Aorta (tissue), 5 donors: ENCODE measurements at regions not wholly inside any gene's neighbourhood (a gene's known extent, or its start where the extent isn't known, plus 50 kb on each side); places are given as distances from the start of the nearest gene placed in this dataset.
"Not testable (repeated sequence)": the region's sequence is repeated elsewhere in the genome, so short reads cannot be mapped to it uniquely, and the experiment has no call there.

Experiments used
- ATAC-seq: fragments of 200-7000 bp; cut with Tn5 transposase; one replicate; pipeline ENCODE4 v1.9.1; 2022; ENCODE audit warnings: moderate library complexity; ENCODE audit not compliant: low FRiP score
- DNase-seq, 2 donors: peaks; one replicate each; pipeline ENCODE4 v3.0.0-alpha.2; 2020
- H3K27ac ChIP-seq, 2 donors: one replicate each; pipeline ENCODE4 v1.5.1; 2013; ENCODE audit warnings: low read length in 2 of 2, mild to moderate bottlenecking in 2 of 2, moderate library complexity in 2 of 2, control low read depth in 1 of 2, inconsistent platforms in 1 of 2, low read depth in 1 of 2
- H3K27me3 ChIP-seq, 2 donors: one replicate each; pipeline ENCODE4 v1.6.1; 2013; ENCODE audit warnings: control low read depth in 1 of 2, low read length in 1 of 2, mild to moderate bottlenecking in 1 of 2, moderate library complexity in 1 of 2; ENCODE audit not compliant: insufficient read depth in 2 of 2, control insufficient read depth in 1 of 2
- H3K36me3 ChIP-seq, 2 donors: one replicate each; pipeline ENCODE4 v1.6.1; 2013; ENCODE audit warnings: control low read depth in 1 of 2, low read length in 1 of 2, mild to moderate bottlenecking in 1 of 2; ENCODE audit not compliant: insufficient read depth in 2 of 2, control insufficient read depth in 1 of 2
- H3K4me1 ChIP-seq, 2 donors: one replicate each; pipeline ENCODE4 v1.6.1; 2013; ENCODE audit warnings: low read length in 2 of 2, control low read depth in 1 of 2, mild to moderate bottlenecking in 1 of 2, moderate library complexity in 1 of 2; ENCODE audit not compliant: insufficient read depth in 2 of 2, control insufficient read depth in 1 of 2
- H3K4me3 ChIP-seq, 2 donors: one replicate each; pipeline ENCODE4 v1.5.1; 2013; ENCODE audit warnings: low read length in 2 of 2, control low read depth in 1 of 2, mild to moderate bottlenecking in 1 of 2
- H3K9me3 ChIP-seq: one replicate; pipeline ENCODE4 v1.6.1; 2013; ENCODE audit warnings: mild to moderate bottlenecking, low read length; ENCODE audit not compliant: control insufficient read depth
- WGBS, 2 donors: extraction: QIAGEN DNeasy Blood & Tissue Kit; methylation state at CpG; one replicate each; pipeline ENCODE4 v1.1.7; 2013; 5-methylcytosine and 5-hydroxymethylcytosine counted together
- intact Hi-C, 2 donors: fragments of 100-400 bp; cut with DNase I; formaldehyde crosslinking; loops; one replicate each; pipeline versions ENCODE4 v1.14.2 to v1.15.0; 2022
- donor health status: healthy with polysubstance abuse.
- donor health status: Bipolar disorder and iron deficiency.
- donor health status: DM: no; HTN: no; CAD: no.
- donor health status: DM: no; HTN: no; CAD: no.
- donor health status: DM: yes; HTN: yes; CAD: no.

GRCh38 chr7:96770758-96771157 lies 61.1 kb upstream of the SEM1 start:
- intact Hi-C loops, result no loop called here
- H3K27me3 ChIP-seq, result peaks cover 0 to 4% of the 10 kb centered on the region in 2 donors
- DNase-seq (no peak), ATAC-seq (no peak)
- H3K36me3 ChIP-seq, result no peaks in the 10 kb centered on the region
- H3K4me3 ChIP-seq, result no peak overlapping the region
- no peak overlapping the region for H3K27ac ChIP-seq
- H3K4me1 ChIP-seq, result no peaks in the 10 kb centered on the region
- H3K9me3 ChIP-seq, result no peaks in the 10 kb centered on the region
- 54 to 69% methylated on average over 5 of the region's 5 CpGs for WGBS, 2 donors

GRCh38 chr7:96772139-96772694 lies 62.6 kb upstream of the SEM1 start:
- H3K4me3 ChIP-seq, result no peak overlapping the region
- peaks cover 0 to 4% of the 10 kb centered on the region in 2 donors for H3K27me3 ChIP-seq
- DNase-seq (no peak), ATAC-seq (no peak)
- no peak overlapping the region for H3K27ac ChIP-seq
- WGBS, 2 donors, result 73 to 76% methylated on average over 6 of the region's 6 CpGs
- no peaks in the 10 kb centered on the region for H3K4me1 ChIP-seq
- H3K9me3 ChIP-seq, result no peaks in the 10 kb centered on the region
- intact Hi-C loops, result no loop called here
- no peaks in the 10 kb centered on the region for H3K36me3 ChIP-seq

- Histone ChIP-seq H3K27ac (no peak overlapping the region), H3K4me1 (no peaks in the 10 kb centered on the region), H3K36me3 (no peaks in the 10 kb centered on the region), H3K27me3 (peaks cover 0 to 4% of the 10 kb centered on the region in 2 donors), H3K9me3 (no peaks in the 10 kb centered on the region), H3K4me3 (no peak overlapping the region)
- intact Hi-C loops, result no loop called here
- DNase-seq (no peak), ATAC-seq (no peak)
- WGBS, 2 donors, result 28 to 36% methylated on average over 1 of the region's 1 CpG
These were observed 63.8 kb upstream of the SEM1 start for GRCh38 chr7:96773483-96773882.

- H3K36me3 ChIP-seq, result no peaks in the 10 kb centered on the region
- intact Hi-C loops, result no loop called here
- DNase-seq, result no peak
- 82 to 83% methylated on average over 3 of the region's 3 CpGs for WGBS, 2 donors
- H3K4me3 ChIP-seq, result no peak overlapping the region
- no peak for ATAC-seq
- H3K27me3 ChIP-seq, result peaks cover 0 to 4% of the 10 kb centered on the region in 2 donors
- no peaks in the 10 kb centered on the region for H3K9me3 ChIP-seq
- no peak overlapping the region for H3K27ac ChIP-seq
- no peaks in the 10 kb centered on the region for H3K4me1 ChIP-seq
These were observed 64.7 kb upstream of the SEM1 start for GRCh38 chr7:96774358-96774757.

GRCh38 chr7:96775046-96775445 lies 65.4 kb upstream of the SEM1 start:
- Histone ChIP-seq H3K36me3 (no peaks in the 10 kb centered on the region), H3K27ac (no peak overlapping the region), H3K27me3 (peaks cover 0 to 4% of the 10 kb centered on the region in 2 donors), H3K4me1 (no peaks in the 10 kb centered on the region), H3K9me3 (no peaks in the 10 kb centered on the region), H3K4me3 (no peak overlapping the region)
- WGBS, 2 donors, result 46 to 54% methylated on average over 8 of the region's 8 CpGs
- ATAC-seq (no peak), DNase-seq (no peak)
- intact Hi-C loops, result no loop called here

GRCh38 chr7:96778263-96778662 lies 68.6 kb upstream of the SEM1 start:
- H3K4me3 ChIP-seq, result no peak overlapping the region
- intact Hi-C loops, result no loop called here
- 59 to 74% methylated on average over 3 of the region's 3 CpGs for WGBS, 2 donors
- H3K27ac ChIP-seq, result no peak overlapping the region
- H3K4me1 ChIP-seq, result no peaks in the 10 kb centered on the region
- H3K36me3 ChIP-seq, result no peaks in the 10 kb centered on the region
- peaks cover 0 to 4% of the 10 kb centered on the region in 2 donors for H3K27me3 ChIP-seq
- DNase-seq (no peak), ATAC-seq (no peak)
- no peaks in the 10 kb centered on the region for H3K9me3 ChIP-seq

GRCh38 chr7:96781919-96782318 lies 72.3 kb upstream of the SEM1 start:
- DNase-seq (no peak), ATAC-seq (no peak)
- H3K4me1 ChIP-seq, result no peaks in the 10 kb centered on the region
- no peak overlapping the region for H3K27ac ChIP-seq
- intact Hi-C loops, result no loop called here
- no peaks in the 10 kb centered on the region for H3K27me3 ChIP-seq
- no peaks in the 10 kb centered on the region for H3K36me3 ChIP-seq
- no peaks in the 10 kb centered on the region for H3K9me3 ChIP-seq
- no peak overlapping the region for H3K4me3 ChIP-seq

- ATAC-seq, DNase-seq, H3K27ac ChIP-seq, H3K36me3 ChIP-seq, H3K4me1 ChIP-seq, intact Hi-C loops, H3K9me3 ChIP-seq, H3K27me3 ChIP-seq, H3K4me3 ChIP-seq: not testable (repeated sequence)
- 76 to 78% methylated on average over 7 of the region's 7 CpGs for WGBS, 2 donors
These were observed 73.1 kb upstream of the SEM1 start for GRCh38 chr7:96782686-96783298.

- no peak overlapping the region for H3K4me3 ChIP-seq
- H3K4me1 ChIP-seq, result no peaks in the 10 kb centered on the region
- no peaks in the 10 kb centered on the region for H3K9me3 ChIP-seq
- ATAC-seq (no peak), DNase-seq (no peak)
- intact Hi-C loops, result no loop called here
- WGBS, 2 donors, result 76 to 89% methylated on average over 1 of the region's 1 CpG
- no peaks in the 10 kb centered on the region for H3K36me3 ChIP-seq
- no peak overlapping the region for H3K27ac ChIP-seq
- H3K27me3 ChIP-seq, result no peaks in the 10 kb centered on the region
These were observed 75.0 kb upstream of the SEM1 start for GRCh38 chr7:96784597-96784996.
